Liver (tissue), 3 donors: ENCODE measurements at regions not wholly inside any gene's neighbourhood (a gene's known extent, or its start where the extent isn't known, plus 50 kb on each side); places are given as distances from the start of the nearest gene placed in this dataset.

ENCODE experiments used
- FOXA2 ChIP-seq: IDR thresholded peaks from 2 replicates; pipeline ENCODE4 v1.6.1; 2016; ENCODE audit warnings: antibody characterized with exemption
- RAD21 ChIP-seq, 2 donors: IDR thresholded peaks; 2 replicates each; pipeline ENCODE4 v1.6.1; 2016; ENCODE audit warnings: antibody characterized with exemption in 2 of 2, mild to moderate bottlenecking in 2 of 2
- SP1 ChIP-seq: IDR thresholded peaks from 2 replicates; pipeline ENCODE4 v1.6.1; 2018; ENCODE audit warnings: antibody characterized with exemption, mild to moderate bottlenecking
- TAF1 ChIP-seq: conservative IDR thresholded peaks from 2 replicates; pipeline ENCODE4 v1.6.1; 2016; ENCODE audit warnings: antibody characterized with exemption, mild to moderate bottlenecking
- TF ChIP-seq, protein P1 (sequence below): fragments of 150-350 bp; IDR thresholded peaks from 2 replicates; pipeline ENCODE4 v1.5.1; 2017; ENCODE audit warnings: improper control_type of control experiment, low read depth, low read length; ENCODE audit not compliant: missing input control
- TF ChIP-seq, protein P2 (sequence below): IDR thresholded peaks from 2 replicates; pipeline ENCODE4 v1.6.1; 2016; ENCODE audit warnings: antibody characterized with exemption, mild to moderate bottlenecking
- TF ChIP-seq, protein P3 (sequence below): IDR thresholded peaks from 2 replicates; pipeline ENCODE4 v1.6.1; 2016; ENCODE audit warnings: antibody characterized with exemption
- TF ChIP-seq, protein P4 (sequence below): IDR thresholded peaks from 2 replicates; pipeline ENCODE4 v1.6.1; 2016; ENCODE audit warnings: antibody characterized with exemption
- donor health status: healthy.
- donor health status: healthy.

DNA sequence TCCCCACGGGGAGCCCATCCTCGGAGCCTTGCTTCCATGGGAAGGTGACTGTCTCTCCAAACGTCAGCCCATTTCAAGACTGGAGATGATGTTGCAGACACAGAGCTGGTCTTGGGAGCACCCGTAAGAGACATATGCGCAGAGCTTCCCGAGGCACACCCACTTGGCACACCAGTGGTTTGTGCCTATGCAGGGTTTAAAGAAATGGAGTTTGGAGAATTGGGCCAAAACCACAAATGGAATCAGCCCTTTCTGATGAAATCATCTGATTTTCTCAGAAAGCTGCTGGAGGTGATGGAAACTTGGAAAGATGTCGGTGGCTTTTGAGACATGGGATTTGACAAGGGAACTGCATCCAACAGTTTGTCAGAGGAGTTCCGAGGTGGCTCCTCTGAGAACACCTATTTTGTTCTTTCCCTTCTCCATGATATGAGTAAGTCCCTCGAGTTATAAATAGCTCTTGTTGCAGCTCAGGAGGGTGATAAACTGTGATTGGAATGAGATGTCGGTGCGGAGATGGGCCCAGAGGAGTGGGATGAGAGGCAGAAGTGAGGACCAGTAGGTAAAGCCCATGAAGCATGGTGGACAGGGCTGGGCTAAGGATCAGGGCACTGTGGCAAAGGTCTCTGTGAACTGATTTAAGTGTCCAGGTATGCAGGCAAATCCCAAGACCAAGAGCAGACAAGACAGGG lies 225.7 kb downstream of the ACKR3 start:
- TF ChIP-seq, protein P1, sequence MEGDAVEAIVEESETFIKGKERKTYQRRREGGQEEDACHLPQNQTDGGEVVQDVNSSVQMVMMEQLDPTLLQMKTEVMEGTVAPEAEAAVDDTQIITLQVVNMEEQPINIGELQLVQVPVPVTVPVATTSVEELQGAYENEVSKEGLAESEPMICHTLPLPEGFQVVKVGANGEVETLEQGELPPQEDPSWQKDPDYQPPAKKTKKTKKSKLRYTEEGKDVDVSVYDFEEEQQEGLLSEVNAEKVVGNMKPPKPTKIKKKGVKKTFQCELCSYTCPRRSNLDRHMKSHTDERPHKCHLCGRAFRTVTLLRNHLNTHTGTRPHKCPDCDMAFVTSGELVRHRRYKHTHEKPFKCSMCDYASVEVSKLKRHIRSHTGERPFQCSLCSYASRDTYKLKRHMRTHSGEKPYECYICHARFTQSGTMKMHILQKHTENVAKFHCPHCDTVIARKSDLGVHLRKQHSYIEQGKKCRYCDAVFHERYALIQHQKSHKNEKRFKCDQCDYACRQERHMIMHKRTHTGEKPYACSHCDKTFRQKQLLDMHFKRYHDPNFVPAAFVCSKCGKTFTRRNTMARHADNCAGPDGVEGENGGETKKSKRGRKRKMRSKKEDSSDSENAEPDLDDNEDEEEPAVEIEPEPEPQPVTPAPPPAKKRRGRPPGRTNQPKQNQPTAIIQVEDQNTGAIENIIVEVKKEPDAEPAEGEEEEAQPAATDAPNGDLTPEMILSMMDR, result no peak
- TF ChIP-seq, protein P2, sequence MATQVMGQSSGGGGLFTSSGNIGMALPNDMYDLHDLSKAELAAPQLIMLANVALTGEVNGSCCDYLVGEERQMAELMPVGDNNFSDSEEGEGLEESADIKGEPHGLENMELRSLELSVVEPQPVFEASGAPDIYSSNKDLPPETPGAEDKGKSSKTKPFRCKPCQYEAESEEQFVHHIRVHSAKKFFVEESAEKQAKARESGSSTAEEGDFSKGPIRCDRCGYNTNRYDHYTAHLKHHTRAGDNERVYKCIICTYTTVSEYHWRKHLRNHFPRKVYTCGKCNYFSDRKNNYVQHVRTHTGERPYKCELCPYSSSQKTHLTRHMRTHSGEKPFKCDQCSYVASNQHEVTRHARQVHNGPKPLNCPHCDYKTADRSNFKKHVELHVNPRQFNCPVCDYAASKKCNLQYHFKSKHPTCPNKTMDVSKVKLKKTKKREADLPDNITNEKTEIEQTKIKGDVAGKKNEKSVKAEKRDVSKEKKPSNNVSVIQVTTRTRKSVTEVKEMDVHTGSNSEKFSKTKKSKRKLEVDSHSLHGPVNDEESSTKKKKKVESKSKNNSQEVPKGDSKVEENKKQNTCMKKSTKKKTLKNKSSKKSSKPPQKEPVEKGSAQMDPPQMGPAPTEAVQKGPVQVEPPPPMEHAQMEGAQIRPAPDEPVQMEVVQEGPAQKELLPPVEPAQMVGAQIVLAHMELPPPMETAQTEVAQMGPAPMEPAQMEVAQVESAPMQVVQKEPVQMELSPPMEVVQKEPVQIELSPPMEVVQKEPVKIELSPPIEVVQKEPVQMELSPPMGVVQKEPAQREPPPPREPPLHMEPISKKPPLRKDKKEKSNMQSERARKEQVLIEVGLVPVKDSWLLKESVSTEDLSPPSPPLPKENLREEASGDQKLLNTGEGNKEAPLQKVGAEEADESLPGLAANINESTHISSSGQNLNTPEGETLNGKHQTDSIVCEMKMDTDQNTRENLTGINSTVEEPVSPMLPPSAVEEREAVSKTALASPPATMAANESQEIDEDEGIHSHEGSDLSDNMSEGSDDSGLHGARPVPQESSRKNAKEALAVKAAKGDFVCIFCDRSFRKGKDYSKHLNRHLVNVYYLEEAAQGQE, result no peak
- TF ChIP-seq TAF1 (no peak), SP1 (no peak), RAD21 (IDR thresholded peaks at IDR 0.05) (no peak), FOXA2 (no peak)
- TF ChIP-seq, protein P3, sequence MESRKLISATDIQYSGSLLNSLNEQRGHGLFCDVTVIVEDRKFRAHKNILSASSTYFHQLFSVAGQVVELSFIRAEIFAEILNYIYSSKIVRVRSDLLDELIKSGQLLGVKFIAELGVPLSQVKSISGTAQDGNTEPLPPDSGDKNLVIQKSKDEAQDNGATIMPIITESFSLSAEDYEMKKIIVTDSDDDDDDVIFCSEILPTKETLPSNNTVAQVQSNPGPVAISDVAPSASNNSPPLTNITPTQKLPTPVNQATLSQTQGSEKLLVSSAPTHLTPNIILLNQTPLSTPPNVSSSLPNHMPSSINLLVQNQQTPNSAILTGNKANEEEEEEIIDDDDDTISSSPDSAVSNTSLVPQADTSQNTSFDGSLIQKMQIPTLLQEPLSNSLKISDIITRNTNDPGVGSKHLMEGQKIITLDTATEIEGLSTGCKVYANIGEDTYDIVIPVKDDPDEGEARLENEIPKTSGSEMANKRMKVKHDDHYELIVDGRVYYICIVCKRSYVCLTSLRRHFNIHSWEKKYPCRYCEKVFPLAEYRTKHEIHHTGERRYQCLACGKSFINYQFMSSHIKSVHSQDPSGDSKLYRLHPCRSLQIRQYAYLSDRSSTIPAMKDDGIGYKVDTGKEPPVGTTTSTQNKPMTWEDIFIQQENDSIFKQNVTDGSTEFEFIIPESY, result no peak
- TF ChIP-seq, protein P4, sequence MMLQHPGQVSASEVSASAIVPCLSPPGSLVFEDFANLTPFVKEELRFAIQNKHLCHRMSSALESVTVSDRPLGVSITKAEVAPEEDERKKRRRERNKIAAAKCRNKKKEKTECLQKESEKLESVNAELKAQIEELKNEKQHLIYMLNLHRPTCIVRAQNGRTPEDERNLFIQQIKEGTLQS, result no peak
